HG02938 (cell line): ENCODE measurements at regions not wholly inside any gene's neighbourhood (a gene's known extent, or its start where the extent isn't known, plus 50 kb on each side); places are given as distances from the start of the nearest gene placed in this dataset.
"Not testable (repeated sequence)": the region's sequence is repeated elsewhere in the genome, so short reads cannot be mapped to it uniquely, and the experiment has no call there.

Source experiments
- ATAC-seq: cut with Tn5 transposase; IDR thresholded peaks from one replicate; pipeline ENCODE4 v1.9.1; 2021; ENCODE audit warnings: mild to moderate bottlenecking, moderate library complexity; ENCODE audit not compliant: unreplicated experiment

DNA sequence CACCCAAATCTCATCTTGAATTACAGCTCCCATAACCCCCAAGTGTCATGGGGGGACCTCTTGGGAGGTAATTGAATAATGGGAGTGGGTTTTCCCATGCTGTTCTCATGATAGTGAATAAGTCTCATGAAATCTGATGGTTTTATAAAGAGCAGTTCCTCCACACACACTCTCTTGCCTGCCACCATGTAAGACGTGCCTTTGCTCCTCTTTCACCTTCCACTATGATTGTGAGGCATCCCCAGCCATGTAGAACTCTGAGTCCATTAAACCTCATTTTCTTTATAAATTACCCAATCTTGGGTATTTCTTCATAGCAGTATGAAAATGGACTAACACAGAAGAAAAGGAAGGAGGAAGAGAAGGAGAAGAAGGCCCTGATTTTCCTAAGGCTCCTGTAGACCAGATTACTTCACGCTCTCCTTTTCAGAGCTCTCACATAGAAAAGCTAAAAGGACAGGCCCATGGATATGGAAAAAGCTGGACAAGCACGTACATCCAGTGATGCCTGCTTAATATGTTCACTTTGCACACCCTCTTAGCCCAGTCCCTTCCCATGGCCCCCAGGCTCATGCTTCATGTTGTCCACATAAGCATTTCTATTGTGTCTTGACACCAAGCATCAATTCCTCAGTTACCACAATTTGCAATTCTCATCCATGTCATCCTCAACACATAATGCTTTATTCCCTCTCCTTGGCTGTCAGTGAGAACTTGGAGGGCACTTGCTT lies 354.8 kb downstream of the CD83 start:
- ATAC-seq: no peak

DNA sequence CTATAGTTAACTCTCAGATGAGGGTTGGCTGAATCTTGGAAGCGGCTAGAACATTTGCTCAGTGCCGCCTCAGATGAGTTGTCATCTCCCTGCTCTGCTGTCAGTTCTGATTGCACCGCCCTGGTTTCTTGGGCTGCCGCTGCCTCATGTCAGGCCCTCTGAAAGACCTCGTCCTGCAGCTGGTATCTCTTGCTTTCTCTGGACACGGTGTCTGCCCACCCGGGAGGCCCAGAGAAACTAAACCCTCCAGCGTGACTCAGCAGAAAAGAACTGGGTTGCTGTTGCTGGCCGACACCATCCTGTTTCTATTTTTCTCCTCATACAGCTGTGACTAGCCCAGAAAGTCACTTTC lies 355.4 kb downstream of the CD83 start:
- no peak for ATAC-seq

DNA sequence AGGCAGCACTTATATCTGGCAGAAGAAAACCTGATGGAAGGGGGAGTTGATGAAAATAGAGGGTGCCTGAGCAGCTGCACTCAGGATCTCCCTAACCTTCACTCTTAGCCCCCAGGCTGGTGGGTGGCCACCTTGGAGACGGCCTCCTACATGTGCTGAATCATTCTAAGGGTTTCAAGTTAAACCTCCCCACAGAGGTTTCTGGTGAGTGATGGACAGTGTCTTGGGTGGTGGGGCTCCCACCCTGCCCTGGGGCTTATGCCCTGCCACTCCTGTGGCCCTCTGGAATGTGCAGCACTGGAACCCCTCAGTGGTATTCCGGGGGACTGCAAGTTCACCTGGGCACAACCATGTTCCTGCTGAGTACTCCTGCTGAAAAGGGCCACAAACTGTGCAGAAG lies 357.2 kb downstream of the CD83 start:
- no peak for ATAC-seq

DNA sequence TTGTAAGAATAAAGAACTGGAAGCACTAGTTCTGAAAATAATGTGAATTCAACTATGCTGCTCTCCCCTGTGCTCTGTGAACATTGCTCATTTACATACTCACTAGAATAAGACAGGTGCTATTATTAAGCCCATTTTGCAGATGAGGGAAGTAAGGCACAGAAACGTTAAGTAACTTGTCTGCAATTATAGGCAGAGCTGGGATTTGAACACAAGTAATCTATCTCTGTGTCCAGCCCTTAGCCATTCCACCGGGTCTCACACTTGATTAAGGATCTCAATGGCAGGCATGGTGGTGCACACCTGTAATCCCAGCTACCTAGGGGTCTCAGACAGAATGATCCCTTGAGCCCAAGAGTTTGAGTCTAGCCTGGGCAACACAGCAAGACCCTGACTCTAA lies 357.7 kb downstream of the CD83 start:
- ATAC-seq: no peak

DNA sequence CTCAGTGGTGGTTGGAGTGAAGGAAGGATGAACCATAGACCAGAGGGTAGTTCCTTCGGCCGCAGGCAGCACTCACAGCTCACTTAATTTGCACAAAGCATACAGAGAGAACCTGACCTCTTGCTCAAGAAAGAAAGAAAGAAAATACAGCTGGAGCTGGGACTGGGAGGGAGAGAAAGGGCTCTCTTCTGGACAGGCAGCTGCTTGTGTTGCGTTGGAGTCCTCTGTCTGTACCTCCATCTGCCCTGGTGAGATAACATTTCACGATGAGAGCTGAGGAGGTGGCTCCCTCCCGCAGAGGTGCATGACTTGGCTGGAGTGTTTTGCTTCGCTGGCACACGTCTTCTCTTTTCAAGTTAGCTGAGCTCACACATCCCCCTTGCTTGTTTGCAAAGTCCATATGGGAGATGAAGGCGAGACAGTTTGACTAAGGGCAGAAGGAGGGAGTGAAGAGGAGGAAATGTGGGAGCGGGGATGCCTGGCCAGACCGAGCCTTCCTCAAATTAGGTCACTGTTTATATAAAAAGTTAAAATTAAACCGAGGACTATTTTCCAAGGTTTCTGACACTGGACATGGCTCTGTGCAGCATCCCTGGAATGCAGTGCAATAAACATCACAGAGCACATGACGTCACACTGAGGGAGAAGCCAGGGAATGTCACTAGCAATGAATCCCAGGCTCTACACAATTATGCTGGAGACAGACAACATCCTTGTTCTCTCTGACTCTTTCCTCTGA lies 359.4 kb downstream of the CD83 start:
- ATAC-seq: no peak

DNA sequence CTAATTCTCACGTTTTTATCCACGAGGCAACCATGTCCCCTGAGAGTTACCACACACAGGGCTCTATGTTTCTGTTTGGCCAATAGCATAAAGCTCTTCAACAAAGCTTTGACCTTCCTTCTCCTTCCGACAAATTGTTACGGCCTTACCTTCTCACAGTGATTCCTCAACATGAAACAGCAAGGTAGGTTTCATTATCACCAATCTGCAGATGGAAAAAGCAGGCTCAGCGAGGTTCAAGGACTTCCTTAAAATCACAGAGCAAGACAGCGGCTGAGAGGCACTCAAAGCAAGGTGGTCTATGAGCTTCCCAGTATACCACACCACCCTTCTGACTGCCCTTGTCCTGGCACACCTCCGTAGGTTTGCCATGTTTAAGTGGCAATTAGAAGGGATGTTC lies 360.0 kb downstream of the CD83 start:
- ATAC-seq: no peak

DNA sequence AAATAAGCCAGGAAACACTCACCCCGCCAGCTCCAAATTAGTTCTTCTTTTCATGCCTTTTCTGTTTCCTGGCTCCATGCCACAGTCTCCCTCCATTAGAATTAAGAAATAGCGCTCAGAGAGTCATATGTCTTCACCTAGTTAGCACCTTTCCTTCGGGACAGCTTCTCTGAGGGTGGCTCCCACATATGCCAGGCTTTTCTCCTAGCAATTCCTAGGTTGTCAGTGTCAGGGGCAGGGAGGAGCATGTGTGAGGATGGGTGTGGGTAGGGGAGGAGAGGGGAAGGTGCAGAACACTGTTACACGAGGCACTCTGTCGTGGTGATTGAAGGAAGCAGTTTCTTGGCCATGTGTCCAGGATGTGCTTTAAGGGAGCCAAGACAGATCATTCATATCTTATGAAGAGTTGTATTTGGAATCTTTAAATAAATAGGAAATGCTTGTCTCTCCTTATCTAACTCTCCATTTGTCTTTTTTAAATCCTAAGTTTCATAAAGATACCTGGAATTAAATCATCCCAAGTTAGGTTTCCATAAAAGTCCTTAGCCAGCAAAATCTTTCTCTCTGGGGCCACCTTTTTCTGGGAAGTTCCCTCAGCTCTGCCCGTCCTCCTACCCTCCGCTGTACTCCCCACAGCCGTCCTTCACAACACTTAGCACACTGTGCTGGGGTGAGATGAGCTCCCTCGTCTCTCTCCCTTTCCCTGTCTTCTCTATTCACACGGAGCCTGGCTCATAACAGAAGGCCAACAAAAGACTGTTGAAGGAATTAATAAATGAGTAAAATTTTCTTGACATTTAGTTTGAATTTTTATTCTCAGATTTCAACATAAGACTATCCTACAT lies 361.0 kb downstream of the CD83 start:
- no peak for ATAC-seq

DNA sequence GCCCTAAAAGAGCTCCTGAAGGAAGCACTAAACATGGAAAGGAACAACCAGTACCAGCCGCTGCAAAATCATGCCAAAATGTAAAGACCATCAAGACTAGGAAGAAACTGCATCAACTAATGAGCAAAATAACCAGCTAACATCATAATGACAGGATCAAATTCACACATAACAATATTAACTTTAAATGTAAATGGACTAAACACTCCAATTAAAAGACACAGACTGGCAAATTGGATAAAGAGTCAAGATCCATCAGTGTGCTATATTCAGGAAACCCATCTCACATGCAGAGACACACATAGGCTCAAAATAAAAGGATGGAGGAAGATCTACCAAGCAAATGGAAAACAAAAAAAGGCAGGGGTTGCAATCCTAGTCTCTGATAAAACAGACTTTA lies 364.4 kb downstream of the CD83 start:
- ATAC-seq: not testable (repeated sequence)

DNA sequence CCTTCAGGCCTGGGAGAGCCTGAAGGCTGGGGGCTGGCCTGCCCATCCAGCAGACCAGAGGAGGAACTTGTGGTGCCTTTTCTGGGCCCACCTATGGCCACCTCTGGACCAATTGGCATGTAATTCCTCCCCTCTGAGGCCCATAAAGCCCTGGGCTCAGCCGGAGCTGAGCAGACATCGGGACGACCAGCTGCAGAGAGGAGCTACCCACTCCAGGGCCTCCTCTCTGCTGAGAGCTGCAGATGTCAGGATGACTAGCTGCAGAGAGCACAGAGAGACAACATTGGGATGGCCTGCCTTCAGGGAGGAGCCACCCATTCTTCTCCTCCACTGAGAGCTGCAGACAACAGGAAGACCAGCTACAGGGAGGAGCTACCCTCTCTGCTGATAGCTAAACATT lies 370.1 kb downstream of the CD83 start:
- no peak for ATAC-seq

DNA sequence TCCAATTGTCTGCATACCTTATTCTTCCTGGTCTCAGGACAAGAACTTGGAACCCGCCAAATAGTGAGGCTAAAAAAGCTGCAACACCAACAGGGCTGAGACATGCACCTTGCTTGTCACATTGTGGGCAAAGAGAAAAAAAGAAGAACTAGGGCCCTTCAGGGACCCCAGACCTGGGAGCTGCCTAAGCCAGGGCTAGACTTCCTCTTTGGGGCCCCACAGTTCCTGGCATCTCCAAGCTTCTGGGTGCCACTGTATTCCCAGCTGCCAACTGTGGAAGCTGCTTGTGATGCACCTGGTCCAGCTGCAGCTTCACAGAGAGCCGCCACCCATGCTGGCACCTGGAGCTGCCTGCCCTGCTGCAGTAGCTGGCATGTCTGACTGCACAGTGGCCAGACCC lies 370.6 kb downstream of the CD83 start:
- ATAC-seq: no peak

DNA sequence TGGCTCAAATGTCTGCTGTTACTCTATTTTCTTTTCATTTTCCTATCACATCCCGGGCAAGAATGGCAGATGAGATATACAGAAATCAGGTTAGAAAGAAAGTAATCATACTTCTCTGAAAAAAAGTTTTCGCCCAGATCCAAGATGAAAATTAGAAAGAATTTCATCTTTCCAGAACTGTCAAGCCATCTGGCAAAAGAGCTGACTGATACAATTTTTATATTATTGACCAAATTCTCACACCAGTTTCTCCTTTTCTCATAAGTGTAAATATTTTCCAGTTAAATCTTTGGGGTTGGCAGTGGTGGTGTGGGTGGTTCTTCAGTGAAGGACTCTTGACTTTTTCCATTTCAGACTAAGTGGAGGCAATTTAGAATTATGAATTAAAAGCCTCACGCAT lies 371.9 kb downstream of the CD83 start:
- no peak for ATAC-seq

DNA sequence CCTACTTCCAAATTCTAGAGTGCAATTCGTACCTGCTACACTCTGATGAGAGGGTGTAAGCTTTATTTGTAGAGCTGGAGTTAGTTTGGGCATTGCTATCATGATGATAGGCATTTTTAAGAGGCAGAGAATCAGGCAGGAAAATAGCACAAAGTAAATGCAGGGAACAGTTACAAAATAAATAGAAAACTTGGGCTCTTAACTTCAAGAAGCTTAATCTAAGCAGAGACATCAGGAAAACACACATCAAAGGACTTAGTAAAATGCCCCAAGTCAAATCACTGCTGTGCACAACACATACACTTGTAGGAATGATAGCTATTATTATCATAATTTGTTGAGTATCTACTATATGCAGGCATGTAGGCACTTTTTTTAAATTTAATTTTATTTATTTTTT lies 381.2 kb downstream of the CD83 start:
- ATAC-seq: no peak

DNA sequence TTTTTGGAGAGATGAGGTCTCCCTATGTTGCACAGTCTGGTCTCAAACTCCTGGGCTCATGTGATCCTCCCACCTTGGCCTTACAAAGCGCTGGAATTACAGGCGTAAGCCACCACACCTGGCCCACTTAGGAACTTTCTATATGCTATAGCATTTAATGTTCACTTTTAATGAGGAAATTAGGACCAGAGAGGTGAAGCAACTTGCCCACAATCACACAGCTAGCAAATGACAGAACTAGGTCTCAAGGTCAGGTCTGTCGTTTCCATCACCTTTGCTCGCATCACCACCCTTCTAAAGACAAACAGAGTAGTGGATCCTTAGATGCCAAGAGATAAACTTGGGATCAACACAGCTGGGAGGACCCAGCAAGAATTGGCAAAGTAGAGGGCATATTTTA lies 381.7 kb downstream of the CD83 start:
- no peak for ATAC-seq

DNA sequence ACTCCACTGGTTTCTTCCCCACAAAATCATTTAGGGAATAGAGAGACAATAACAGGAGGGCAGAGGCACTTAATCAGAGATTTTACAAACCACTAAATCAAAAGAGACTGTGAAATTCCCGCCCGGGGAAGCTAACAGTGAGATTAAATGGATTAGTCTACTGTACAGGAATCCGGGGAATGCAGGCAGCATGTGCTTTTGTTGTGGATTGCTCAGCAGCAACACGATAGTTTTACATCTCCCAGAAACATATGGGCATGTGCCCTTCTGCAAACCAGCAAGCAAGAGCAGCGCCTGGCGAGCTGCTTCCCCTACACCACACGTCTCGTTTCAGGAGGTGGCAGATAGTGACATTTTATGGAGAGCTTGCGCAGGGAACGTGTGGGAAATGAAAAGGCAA lies 382.3 kb downstream of the CD83 start:
- ATAC-seq: no peak

DNA sequence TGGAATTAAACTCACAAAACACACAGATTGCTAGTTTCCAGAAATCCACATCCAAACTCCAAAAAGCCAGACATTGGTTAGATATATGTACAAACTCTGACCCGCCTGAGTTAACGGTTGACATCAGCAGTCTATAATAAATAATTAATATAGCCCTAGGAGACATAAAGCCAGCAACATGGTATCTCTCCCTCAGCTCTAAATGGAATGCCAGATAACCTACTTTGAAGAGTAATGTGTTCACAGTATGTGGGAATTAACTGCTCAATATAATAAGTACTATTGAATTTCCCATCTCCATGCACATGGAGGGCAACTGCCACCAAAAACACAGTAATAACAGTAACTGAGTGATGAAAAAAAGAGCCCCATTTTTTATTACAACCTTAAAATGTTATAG lies 383.2 kb downstream of the CD83 start:
- no peak for ATAC-seq

DNA sequence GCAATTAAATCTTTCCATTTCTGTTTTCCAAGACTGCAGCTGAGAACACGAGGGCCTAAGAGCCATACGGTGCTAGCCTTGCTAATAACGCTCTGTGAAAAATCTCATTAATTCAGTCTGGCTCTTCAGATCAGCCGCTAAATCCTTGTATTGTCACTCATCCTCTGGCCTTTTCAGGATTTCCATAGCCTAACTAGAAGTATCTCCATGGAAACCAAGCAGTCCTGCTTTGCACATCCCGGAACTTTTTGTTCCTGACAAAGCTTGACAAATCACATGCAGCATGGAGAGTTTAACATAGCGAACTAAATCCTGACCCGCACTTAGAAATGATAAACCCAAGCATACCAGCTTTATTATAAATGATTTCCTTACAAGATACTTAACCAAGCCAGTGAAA lies 383.7 kb downstream of the CD83 start:
- ATAC-seq: no peak

DNA sequence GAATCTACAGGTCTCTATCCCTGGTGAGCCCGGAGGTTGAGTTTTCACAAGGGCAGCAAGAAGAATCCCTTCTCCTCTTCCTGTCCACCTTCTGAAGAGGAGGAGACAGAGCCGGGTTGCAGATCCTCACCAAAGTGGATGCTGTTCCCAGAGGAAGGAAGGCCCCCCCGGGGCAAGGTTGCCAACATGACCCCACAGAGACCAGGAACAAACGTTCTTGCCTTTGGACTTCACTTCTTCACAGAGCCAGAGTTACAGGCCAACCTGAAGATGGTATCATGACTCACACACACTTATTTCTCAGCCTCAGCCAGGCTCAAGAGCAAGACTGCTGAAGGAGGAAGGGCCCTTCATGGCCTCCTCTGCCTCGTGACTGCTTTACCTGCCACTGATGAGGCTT lies 384.3 kb downstream of the CD83 start:
- ATAC-seq: no peak

DNA sequence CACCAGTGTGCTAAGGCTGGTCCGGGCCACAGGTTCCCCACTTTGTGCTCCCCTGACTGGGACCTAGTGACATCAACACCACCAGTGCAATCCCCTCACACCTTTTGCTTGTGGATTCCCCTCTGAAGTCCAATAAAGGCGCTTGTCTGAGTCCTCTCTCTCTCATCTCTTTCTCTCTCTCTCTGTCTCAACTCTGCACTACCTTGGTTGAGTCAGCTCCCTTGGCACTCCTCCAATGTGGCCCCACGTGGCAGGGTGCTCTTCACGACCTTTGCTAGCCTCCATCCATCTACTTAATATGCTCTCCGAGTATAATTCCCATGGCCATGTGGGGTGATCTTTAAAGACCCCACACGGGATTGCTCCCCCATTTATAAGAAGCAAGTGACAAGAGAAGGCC lies 385.0 kb downstream of the CD83 start:
- no peak for ATAC-seq

DNA sequence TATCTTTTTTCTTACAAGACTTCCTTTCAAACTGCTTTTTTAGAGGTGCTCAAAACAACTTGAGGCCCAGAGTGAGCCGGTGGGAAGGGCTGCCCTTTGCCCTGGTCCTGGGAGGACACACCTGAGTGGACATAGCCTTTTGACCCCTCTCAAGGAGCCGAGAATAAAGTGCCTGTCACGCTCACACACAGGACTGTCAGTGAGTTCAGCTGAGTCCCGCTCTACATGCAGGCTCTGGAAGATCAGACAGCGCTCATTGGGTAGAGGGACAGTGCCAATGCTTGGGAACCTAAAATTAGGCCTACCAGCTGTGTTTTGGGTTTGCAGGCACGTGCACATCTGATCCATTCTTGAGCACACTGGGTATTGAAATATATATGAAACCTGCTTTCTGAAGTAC lies 387.8 kb downstream of the CD83 start:
- ATAC-seq: no peak

DNA sequence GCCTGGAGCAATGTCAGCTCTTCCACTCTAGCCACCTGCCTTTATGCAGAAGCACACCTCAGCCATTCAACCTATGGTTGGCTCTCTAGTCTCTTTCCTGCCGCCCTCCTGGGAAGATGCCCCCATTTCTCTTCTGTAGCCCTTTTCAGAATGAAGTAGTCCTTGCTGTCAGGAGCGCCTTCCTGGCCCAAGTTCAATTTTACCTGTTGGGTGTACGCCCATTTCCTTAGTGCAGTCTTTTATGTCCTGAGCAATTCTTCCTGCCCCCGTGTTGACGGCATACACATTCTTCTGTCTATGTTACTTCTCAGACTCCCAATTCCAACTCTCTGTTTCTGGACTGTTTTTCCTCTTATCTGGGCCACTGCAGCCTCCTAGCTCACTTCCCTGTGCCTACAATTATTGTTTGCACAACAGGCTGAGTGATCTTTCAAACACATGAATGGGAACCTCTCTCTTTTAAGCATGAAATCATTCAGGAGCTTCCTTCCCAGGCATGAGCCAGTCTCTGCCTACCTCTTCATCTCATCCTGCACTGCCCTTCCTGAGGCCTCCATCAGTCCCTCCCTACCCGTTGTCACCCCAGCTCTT lies 389.2 kb downstream of the CD83 start:
- no peak for ATAC-seq

DNA sequence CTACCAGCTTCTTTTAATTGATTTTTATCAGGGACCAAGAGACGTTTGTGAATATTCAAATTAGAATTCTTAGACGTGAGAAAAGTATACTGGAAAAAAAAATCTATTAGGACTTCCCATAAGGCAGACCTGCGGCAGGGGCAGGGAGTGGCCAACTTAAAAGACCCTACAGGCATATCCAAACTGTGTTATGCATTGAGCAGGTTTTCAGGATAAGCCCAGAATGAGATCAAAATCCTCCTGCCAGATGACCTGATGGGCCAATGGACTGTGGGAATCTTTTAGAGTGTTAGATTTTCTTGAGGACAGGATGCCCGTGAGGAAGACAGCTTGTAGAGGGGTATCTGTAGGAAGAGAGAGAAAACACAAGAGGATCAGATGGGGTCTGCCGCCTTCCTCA lies 391.5 kb downstream of the CD83 start:
- ATAC-seq: no peak

DNA sequence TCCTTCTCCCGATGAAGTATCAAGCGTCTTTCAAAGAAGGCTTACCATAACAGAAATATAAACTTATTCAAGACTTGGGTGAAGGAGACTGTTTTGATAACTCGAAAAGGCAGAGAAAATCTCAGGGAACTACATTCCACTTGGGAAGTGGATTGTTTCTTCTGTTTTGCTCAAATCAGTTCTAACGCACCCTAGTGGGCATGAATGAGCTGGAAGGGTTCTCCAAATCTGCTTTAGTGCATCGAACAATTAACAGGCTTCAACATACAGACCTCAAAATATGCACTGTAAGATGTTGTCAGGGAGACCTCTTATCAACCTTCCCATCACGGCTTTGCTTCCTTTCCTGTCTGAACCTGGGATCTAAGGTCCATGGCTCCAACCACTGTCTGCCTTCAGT lies 392.5 kb downstream of the CD83 start:
- ATAC-seq: no peak
